Anterior cingulate cortex (tissue), 58 donors: ENCODE measurements at regions not wholly inside any gene's neighbourhood (a gene's known extent, or its start where the extent isn't known, plus 50 kb on each side); places are given as distances from the start of the nearest gene placed in this dataset.

Experiments
- DNase-seq, 58 donors: peaks; one replicate each; lab custom pipeline; 2025; lab: John Stamatoyannopoulos, UW

DNA sequence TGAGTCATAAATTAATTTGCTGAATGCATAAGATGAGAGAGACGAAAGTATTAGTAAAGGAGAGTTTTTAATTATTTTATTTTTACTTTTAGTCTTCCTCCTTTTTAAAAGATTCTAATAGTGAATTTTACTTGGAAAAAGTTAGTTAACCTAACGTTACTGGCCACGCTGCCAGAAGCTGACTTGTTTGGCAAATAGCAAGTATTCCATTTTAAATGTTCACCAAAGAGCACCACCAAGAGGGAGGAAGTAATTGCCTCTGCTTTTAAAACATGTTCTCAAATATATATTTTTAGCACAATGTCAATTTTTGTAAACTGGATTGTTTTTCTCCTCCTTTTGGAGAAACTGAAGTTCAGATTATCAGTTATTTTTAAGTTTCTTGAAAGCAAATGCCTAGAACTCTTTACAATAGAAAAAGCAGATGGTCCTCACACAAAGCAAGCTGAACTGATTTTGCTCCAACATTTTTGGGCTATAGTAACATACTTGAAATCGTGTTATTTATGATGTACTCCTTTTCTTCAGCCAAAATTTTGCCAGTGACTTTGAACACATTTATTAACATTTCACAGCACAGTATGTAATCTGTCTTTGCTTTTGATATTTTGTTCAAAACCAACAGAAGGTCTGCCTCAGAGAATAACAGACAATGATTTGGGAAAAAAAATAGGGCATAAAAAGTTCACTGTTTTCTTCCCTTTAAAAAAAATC is 1311.0 kb upstream of the FAM98A start:
- peak in 3 of 58 donors; percentile 5 to 10 (median 8) for DNase-seq

DNA sequence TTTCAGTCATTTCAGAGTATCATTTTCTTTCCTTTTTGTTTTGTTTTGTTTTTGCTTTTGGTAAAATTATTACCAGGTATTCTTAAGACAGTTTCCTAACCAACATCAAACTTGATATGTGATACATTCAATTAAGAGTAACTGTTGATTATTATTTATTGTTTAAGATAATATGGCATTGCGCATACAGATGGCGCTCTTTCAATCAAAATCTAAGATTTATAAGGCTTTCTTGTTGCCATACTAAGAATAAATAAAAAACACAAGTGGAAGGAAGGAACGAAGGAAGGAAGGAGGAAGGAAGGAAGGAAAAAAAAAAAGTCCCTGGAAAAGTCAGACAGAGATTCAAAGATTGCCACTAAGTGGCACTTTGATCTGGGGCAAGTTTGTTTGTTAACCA is 1308.7 kb upstream of the FAM98A start:
- DNase-seq, result no peak

DNA sequence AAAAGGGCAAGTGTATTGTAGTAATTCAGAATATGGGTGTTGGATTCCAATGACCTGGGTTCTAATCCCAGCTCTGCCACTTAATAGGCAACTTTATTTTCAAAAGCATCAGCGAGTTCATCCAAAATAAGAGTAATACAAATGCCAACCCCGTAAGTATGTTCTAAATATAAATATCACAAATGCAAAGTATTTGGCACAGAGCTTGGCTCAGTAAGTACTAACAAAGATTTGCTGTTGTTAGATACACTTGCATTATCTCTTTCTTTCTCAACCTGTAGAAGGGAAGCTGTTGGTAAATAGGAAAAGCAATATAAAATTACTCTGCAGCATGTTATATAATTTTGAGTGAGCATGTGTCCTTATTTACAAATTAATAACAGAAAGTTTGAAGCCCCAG is 1302.6 kb upstream of the FAM98A start:
- no peak for DNase-seq

DNA sequence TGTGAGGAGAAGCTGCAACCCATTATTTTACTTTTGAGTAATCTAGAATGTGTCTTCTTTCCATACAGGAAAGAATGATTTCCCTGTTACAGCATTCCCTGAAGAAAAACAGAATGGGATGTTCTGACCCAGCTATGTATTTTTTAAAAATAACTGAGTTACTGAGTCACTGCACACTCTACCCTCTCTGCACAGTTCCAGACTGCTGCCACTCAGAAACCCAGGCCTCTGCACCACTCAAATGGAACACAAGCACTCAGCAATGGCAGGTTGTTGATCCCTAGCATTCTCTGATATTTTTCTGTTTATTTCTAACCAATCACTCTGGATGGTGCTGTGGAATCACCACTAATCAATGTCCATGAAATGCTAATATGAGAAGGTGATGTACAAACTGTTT is 1300.0 kb upstream of the FAM98A start:
- no peak for DNase-seq

DNA sequence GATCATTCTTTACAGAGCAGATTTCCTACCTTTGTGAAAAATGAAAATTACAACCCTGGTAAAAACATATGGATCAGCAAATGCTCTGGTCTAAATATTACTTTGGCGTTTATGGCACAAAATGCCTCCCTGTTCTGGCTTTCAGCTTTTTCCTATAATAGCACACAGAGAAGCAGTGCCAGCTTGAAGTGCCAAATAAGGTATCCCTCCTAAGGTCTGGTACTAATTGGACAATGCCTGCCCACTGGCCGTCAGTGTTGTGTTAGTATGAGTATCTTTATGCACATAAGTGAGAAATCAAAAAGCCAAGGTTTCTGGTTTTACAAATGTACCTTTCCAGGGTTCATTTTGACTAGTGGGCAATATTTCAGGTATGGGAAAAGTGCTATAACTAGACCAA is 1293.7 kb upstream of the FAM98A start:
- DNase-seq, result peak in 2 of 58 donors; percentile 12 to 24

DNA sequence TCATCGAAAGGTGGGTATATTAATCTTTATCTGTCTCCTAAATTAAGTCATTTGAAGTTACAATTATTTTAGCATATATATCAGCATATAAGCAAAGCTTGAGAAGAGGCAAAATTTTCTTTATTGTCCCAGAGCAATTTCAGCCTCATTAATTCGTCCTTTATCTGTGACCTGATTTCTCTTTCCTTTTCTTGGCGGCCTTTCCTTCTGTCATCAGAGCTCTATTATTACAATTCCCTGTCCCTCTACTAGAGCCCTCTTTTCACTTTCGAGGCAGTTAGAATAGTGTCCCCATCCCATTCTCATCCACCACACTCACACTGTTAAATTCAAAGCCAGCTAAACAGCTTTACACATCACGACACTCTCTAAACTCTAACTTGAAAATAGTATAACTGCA is 1293.2 kb upstream of the FAM98A start:
- DNase-seq, result no peak

DNA sequence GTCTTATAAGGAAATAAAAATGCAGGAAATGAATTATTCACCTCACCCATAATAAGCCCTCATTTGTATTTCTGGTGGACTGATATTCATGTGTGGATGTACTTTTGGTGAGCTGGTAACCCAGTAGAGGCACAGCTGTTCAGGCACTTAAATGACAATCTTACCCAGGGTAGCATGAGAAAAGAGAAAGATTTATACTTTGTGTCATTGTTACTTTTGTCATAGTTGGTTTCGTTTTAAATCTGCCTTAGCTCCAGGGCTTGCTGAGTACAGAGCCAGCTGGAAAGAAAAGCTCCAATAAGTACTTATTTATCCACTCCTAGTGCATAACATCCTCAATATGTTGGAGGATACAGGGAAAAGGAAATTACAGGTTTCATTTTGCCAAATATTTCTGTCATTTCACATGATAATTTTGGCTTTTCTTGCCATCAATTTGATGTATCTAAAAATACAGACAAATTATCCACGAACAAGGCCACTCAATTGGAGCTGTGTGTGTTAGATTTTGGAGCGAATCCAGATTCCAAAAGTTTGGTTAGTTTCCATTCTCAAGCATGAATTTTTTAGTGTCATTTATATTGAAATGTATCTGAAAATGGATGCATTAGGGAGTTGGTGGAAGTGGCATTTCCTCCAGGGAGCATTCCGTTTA is 1276.1 kb upstream of the FAM98A start:
- DNase-seq, result peak in 2 of 58 donors; percentile 15 to 16

DNA sequence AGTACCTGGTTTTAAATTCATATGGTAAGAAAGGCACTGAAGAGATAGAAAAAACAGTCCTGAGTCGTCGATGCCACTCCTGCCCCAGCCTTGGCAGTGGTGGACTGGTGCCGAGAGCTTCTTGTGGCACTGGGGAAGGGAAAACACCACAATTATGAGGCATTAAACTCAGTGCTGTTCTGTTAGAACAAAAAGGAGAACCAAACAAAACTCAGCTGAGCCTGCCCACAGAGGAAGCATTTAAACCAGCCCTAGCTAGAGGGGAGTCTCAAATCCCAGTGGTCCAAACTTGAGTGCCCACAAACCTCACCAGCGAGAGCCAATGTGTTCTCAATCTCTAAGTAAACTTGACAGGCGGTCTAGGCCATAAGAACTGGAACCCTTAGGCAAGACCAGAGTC is 1254.5 kb upstream of the FAM98A start:
- no peak for DNase-seq

DNA sequence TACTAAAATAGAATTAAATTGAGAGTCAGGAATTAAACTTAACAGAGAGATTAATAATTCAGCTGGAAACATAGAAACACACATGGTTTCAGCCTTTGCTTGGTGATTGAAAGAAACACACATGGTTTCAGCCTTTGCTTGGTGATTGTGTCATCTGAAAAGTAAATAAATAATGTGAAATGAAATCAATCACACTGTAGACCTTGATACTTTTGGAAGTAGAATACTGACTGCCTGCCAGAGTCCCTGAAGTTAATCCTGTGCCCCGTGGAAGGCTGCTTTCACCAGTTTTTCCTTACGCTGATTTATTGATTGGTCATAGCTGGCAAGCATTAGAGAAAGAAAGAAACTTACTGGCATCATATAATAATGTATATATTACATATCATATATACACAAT is 1252.7 kb upstream of the FAM98A start:
- DNase-seq, result no peak

DNA sequence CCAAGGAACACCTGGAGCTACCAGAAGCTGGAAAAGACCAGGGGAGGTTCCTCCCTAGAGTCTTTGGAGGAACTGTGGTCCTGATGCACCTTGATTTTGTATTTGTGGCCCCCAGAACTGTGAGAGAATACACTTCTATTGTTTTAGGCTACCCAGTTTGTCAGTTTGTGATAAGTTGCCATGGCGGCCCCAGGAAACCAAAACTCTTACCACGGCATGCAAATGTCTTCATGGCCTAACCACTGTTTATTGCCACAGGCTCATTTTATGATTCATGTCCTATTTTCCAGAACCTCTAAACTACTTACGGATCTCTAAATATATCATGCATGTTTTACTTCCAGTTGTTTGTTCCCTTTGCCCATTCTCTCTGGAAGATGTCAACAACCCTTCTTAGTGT is 1250.7 kb upstream of the FAM98A start:
- no peak for DNase-seq

DNA sequence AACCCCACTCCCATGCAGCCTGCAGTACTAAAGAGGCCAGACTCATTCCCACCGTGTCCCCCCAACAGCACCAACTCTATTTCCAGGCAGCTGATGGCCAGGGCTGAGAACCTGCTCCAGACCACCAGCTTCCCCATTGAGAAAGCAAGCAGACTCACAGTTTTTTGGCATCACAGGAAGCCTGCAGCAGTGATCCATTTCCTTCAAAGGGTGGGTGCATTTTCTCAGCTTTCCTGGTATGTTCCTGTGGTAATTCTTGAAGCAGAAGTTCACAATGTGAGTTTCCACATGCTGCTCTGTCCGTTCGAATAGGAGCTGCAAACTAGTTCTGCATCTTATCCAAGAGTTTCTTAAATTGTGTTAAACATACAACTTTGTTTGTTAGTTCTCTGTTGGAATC is 1249.6 kb upstream of the FAM98A start:
- no peak for DNase-seq

DNA sequence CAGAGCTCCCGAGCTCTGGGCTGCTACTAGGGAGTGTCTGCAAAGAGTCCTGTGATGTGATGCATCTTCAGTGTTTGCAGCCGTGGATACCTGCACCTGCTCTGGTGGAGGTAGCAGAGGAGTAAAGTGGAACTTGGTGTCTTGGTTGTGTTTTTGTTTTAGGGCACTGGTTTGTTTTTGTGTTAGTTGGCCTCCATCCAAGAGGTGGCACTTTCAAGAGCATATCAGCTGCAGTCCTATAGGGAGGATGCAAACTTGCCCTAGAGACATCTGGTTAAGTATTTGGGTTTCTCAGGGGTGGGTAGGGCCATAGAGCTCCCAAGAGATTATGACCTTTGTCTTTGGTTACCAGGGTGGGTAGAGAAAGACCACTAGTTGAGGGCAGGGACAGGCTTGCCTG is 1249.0 kb upstream of the FAM98A start:
- DNase-seq, result no peak

DNA sequence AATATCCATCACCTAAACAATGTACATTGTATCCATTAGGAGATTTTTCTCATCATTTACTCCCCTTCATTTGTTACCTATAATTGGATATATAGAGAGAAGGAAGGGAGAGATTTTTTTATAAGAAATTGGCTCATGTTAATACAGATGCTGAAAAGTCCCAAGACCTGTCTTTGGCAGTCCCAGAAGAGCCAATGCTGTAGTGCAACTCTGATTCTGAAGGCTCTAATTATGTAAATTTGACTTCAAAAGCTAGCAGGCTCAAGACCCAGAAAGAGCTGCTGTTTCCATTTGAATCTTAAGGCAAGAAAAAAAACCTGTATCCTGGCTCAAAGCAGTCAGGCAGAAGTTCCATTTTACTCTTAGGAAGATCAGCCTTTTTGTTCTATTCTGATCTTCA is 1245.5 kb upstream of the FAM98A start:
- no peak for DNase-seq

DNA sequence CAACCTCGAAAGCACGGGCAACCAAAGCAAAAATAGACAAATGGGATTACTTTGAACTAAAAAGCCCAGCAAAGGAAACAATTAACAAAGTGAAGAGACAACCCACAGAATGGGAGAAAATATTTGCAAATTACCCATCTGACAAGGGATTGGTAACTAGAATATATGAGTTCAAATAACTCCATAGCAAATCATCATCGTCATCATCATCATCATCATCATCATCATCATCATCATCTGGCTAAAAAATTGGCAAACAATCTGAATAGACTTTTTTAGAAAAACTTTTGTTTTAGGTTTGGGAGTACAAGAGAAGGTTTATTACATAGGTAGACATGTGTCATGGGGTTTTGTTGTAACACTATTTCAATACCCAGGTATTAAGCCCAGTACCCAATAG is 1239.3 kb upstream of the FAM98A start:
- no peak for DNase-seq

DNA sequence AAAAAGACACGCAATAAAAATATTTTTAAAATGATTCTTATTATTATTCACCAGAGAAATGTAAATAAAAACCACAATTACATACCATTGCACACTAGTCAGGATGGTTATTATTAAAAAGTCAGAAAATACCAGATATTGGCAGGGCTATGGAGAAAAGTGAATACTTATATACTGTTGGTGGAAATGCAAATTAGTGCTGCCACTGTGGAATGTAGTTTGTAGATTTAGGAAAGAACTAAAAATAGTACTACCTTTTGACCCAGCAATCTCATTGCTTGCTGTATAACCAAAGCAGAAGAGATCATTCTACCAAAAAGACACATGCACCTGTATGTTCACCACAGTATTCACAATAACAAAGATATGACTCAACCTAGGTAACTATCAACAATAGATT is 1237.3 kb upstream of the FAM98A start:
- DNase-seq, result no peak

DNA sequence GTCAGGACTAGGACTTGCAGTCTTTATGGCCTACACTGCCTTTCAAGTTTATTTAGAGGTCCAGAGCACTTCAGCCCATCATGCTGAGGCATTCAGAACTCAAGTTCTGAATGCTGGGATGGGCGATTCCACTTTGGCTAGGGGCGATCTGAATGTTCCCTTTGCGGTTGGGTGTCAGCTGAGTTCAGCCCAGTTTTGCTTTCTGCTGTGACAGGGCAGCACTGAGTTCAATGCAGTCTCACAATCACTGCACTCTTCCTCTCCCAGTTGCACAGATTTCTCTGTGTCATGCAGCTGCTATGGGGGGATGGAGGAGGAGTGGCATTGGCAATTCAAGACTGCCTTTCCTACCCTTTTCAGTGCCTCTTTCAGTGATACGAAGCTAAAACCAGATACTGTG is 1232.0 kb upstream of the FAM98A start:
- DNase-seq, result peak in 40 of 58 donors; percentile 2 to 80 (median 36)

DNA sequence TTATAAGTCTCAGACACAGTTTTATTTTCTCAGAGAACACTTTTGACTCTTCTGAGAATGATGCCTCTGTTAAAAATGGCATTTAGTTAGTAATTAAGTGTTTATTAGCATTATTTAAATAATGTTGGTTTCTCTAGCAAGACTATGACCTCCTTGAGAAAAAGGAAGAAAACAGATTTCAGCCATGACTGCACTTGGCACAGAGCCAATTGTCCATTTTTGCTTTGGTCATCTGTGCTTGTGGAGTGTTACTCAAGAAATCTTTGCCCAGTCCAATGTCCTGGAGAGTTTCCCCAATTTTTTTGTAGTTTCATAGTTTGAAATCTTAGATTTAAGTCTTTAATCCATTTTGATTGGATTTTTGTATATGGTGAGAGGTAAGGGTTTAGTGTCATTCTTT is 1229.4 kb upstream of the FAM98A start:
- DNase-seq, result no peak

DNA sequence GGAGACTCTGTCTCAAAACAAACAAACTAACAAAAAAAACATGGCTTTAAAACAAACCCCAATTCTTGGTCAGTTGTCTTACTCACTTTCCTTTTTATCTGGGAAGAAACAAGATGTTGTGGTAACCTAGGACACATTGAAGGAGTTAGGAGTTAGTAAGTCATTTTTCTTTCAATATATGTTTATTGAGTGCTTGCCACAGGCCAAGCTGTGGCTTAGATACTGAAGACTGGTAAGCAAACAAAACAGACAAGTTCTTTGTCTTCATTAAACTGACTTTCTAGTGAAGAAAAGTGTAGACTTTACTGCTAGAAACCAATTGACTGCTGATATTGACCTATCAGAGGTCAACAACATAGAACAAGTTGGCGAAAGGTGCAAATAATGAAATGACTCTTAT is 1228.3 kb upstream of the FAM98A start:
- DNase-seq, result no peak

DNA sequence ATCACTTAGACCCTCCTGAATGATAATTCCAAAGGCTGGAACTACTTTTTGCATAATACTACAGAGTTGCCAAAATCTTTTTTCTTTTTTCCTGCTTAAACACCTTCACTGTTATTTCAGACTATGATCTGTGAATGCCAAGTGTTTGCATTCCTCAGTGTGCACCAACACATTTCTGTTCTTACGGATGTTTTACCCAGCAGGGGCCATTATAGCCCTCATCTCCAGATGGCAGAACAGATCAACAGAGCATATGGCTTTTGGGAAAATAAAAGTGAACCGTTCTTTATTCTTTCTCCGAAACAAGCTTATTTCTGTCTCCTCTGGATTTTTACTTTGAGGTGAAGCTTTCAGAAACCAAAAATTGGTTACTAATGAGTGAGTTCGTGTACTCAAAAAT is 1226.6 kb upstream of the FAM98A start:
- peak in 1 of 58 donors; percentile 38 for DNase-seq

DNA sequence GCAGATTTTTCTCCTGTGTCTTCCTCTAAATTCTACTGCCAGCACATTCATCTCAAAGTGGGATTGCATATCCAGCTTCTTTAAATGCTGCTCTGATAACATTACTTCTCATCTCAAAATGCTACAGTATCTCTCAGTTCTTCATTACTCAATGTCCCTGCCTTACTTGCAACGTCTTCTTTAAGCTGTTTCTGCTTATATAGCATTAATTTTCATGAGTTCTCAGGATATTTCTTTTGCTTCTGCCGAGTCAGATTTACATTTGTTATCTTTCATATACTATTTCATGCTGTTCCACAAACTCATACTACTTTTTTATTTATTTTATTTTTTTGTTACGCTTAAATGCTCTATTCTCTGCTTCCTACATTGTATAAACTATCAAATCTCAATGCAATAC is 1223.5 kb upstream of the FAM98A start:
- no peak for DNase-seq

DNA sequence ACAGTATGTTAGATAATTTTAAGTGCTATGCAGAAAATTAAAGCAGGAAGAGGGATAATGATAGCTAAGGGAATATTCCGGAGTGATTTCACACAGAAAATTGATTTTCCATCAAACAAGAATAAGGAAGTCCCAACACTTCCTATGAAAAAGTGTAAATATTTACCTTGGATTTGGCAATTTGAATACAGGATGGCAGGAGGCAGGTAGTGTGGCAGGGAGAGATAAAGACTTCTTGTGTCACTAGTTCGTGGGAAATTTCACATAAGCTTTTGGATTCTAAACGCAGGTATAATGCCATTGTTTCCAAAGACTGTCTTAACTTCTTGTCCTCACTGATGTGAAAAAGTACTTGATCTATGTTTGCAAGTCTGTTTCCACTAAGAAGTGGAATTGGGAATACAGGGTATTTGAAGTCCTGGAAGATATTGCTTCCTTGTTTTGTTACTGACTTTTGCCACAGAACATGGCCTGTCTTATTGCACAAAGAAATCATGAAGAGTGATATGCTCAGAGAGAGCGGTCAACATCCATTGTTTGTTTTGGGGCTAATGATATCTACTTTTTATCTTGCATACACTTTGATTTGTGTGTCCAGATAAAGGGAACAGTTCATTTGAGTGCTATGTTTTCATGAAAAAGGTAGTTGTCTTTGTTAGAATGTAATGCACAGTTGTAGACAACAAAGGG is 1216.1 kb upstream of the FAM98A start:
- no peak for DNase-seq

DNA sequence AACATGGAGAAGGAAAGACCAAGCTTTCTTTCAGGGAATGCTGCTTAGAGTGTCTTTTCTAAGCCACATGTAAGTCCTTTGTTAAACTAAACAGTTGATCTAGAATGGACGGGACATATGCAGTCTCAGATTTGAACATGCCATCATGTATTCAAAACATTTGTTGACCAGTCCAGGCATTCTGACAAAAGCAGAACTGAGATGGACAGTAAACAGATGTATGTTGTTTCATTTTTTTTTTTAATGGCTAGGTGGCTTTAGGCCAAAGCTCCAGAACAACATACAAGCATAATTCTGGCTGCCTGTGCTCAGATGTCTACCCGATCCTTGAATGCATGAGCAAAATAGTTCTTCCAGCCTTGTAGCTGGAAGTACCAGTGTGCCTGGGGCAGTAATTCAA is 1211.4 kb upstream of the FAM98A start:
- no peak for DNase-seq
